ENCODE measurements at regions not wholly inside any gene's neighbourhood (a gene's known extent, or its start where the extent isn't known, plus 50 kb on each side); places are given as distances from the start of the nearest gene placed in this dataset.

DNA sequence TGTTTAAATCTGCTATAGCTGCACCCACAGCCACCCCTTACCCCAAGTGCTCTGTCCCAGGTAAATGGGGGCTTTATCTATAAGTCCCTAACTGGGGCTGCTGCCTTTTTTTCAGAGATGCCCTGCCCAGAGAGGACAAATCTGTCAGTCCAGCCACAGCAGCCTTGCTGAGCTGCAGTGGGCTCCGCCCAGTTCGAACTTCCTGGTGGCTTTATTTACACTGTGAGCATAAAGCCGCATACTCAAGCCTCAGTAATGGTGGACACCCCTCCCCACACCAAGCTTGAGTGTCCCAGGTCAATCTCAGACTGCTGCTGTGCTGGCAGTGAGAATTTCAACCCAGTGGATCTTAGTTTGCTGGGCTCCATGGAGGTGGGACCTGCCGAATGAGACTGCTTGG lies 505.2 kb downstream of the CBLN4 start:
- H3K9me3 ChIP-seq, result peaks cover 14% of the 10 kb centered on the region
- H3K4me3 ChIP-seq (ENCODE audit: low read depth, low read length), result no peak overlapping the region
- H3K4me1 ChIP-seq, result no peaks in the 10 kb centered on the region
- no peaks in the 10 kb centered on the region for H3K4me1 Mint-ChIP-seq (ENCODE audit: low read depth, unreplicated experiment)
- no peak for DNase-seq
- no peaks in the 10 kb centered on the region for H3K36me3 ChIP-seq (ENCODE audit: control insufficient read depth, insufficient read depth, low read length)
- no TSS peak for BruUV-seq (replicated peaks)
- no peaks in the 10 kb centered on the region for H3K36me3 Mint-ChIP-seq (ENCODE audit: insufficient read depth, unreplicated experiment)
- no peak overlapping the region for H3K27ac Mint-ChIP-seq (ENCODE audit: unreplicated experiment)
- ChIA-PET POLR2A (no interaction called here), CTCF (no interaction called here)
- H3K4me3 Mint-ChIP-seq (ENCODE audit: unreplicated experiment), result no peak overlapping the region
- intact Hi-C loops (cut with micrococcal nuclease; ENCODE audit: unreplicated experiment), result no loop called here
- TF ChIP-seq, protein P1, sequence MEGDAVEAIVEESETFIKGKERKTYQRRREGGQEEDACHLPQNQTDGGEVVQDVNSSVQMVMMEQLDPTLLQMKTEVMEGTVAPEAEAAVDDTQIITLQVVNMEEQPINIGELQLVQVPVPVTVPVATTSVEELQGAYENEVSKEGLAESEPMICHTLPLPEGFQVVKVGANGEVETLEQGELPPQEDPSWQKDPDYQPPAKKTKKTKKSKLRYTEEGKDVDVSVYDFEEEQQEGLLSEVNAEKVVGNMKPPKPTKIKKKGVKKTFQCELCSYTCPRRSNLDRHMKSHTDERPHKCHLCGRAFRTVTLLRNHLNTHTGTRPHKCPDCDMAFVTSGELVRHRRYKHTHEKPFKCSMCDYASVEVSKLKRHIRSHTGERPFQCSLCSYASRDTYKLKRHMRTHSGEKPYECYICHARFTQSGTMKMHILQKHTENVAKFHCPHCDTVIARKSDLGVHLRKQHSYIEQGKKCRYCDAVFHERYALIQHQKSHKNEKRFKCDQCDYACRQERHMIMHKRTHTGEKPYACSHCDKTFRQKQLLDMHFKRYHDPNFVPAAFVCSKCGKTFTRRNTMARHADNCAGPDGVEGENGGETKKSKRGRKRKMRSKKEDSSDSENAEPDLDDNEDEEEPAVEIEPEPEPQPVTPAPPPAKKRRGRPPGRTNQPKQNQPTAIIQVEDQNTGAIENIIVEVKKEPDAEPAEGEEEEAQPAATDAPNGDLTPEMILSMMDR (IDR thresholded peaks at IDR 0.05; ENCODE audit: insufficient read depth in 1 of 2, low read depth in 1 of 2, low read length in 1 of 2, severe bottlenecking in 1 of 2, unreplicated experiment in 1 of 2), result no peak
- H3K27me3 Mint-ChIP-seq (ENCODE audit: insufficient read depth, unreplicated experiment), result no peaks in the 10 kb centered on the region
- H3K27me3 ChIP-seq (replicated peaks; ENCODE audit: control insufficient read depth, insufficient read depth, low read length), result no peaks in the 10 kb centered on the region
- H3K9me3 Mint-ChIP-seq (ENCODE audit: unreplicated experiment), result peaks cover 21% of the 10 kb centered on the region

DNA sequence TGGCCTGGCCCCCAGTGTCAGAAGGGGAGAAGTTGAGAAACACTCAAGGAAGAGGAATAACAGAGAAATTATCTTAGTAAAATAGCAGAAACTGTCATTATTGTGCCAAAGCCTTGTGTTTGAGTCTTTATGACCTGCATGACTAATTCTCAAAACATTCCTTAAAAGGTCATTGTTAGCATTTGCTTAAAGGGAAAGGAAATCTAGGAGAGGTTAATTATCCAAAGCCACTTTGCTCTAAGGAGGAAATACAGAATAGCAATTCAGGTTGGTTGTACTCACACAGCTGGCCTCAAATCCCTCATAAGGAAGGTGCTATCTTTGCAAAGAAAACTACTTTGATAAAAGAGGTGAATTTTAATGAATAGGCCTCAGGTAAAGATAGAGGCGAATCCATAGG lies 516.7 kb downstream of the CBLN4 start:
- Mint-ChIP-seq H3K27me3 (ENCODE audit: insufficient read depth, unreplicated experiment) (peaks cover 3% of the 10 kb centered on the region), H3K36me3 (ENCODE audit: insufficient read depth, unreplicated experiment) (no peaks in the 10 kb centered on the region), H3K4me1 (ENCODE audit: low read depth, unreplicated experiment) (no peaks in the 10 kb centered on the region), H3K27ac (ENCODE audit: unreplicated experiment) (no peak overlapping the region), H3K9me3 (ENCODE audit: unreplicated experiment) (peaks cover 26% of the 10 kb centered on the region), H3K4me3 (ENCODE audit: unreplicated experiment) (no peak overlapping the region)
- Histone ChIP-seq H3K36me3 (ENCODE audit: control insufficient read depth, insufficient read depth, low read length) (no peaks in the 10 kb centered on the region), H3K4me3 (ENCODE audit: low read depth, low read length) (no peak overlapping the region), H3K4me1 (no peaks in the 10 kb centered on the region), H3K27me3 (replicated peaks; ENCODE audit: control insufficient read depth, insufficient read depth, low read length) (no peaks in the 10 kb centered on the region), H3K9me3 (0 out of 2 replicates have a peak, but pooled peaks cover 4% of the 10 kb centered on the region)
- intact Hi-C loops (cut with micrococcal nuclease; ENCODE audit: unreplicated experiment), result no loop called here
- TF ChIP-seq, protein P1 (IDR thresholded peaks at IDR 0.05; ENCODE audit: insufficient read depth in 1 of 2, low read depth in 1 of 2, low read length in 1 of 2, severe bottlenecking in 1 of 2, unreplicated experiment in 1 of 2), result no peak
- no peak for DNase-seq
- ChIA-PET CTCF (no interaction called here), POLR2A (no interaction called here)
- BruUV-seq (replicated peaks), result no TSS peak

DNA sequence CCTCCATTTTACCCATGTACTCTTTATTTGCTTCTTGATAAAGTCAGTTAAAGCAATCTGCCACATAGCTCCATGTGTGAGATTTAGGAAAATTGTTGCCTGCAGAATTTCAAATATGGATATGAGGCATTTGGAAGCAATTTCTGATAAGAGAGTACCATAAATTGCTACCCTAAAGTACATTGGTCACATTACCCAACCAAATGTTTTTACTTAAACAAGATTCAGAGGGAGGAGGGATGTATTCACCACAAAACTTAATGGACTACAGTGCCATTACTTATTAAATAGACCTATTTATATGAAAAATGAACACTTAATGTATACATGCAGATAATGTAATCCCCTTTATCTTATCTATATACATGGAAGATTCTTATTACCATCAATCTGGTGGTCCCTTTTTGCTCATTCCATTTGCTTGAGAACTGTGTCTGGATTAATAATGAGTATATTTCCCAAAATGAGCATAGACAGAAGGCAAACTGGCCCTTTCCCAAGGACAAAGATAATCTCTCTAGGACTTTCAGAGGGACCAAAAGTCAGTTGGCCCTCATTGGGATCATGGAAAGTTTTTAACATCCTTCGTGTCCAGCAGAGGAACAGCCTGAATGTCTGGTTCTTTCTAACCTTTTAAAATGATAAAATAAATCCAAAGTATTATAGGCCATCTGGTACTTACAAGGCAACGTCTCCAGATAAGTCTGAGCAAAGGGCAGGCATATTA lies 526.4 kb downstream of the CBLN4 start:
- ChIA-PET CTCF (no interaction called here), POLR2A (no interaction called here)
- no peaks in the 10 kb centered on the region for H3K9me3 ChIP-seq
- no peaks in the 10 kb centered on the region for H3K27me3 ChIP-seq (replicated peaks; ENCODE audit: control insufficient read depth, insufficient read depth, low read length)
- H3K4me3 ChIP-seq (ENCODE audit: low read depth, low read length), result no peak overlapping the region
- H3K27ac Mint-ChIP-seq (ENCODE audit: unreplicated experiment), result no peak overlapping the region
- DNase-seq, result no peak
- H3K36me3 Mint-ChIP-seq (ENCODE audit: insufficient read depth, unreplicated experiment), result no peaks in the 10 kb centered on the region
- H3K4me3 Mint-ChIP-seq (ENCODE audit: unreplicated experiment), result no peak overlapping the region
- H3K4me1 Mint-ChIP-seq (ENCODE audit: low read depth, unreplicated experiment), result no peaks in the 10 kb centered on the region
- intact Hi-C loops (cut with micrococcal nuclease; ENCODE audit: unreplicated experiment), result no loop called here
- no peaks in the 10 kb centered on the region for H3K36me3 ChIP-seq (ENCODE audit: control insufficient read depth, insufficient read depth, low read length)
- BruUV-seq (replicated peaks), result no TSS peak
- H3K27me3 Mint-ChIP-seq (ENCODE audit: insufficient read depth, unreplicated experiment), result peaks cover 19% of the 10 kb centered on the region
- H3K4me1 ChIP-seq, result no peaks in the 10 kb centered on the region
- no peaks in the 10 kb centered on the region for H3K9me3 Mint-ChIP-seq (ENCODE audit: unreplicated experiment)
- TF ChIP-seq, protein P1 (IDR thresholded peaks at IDR 0.05; ENCODE audit: insufficient read depth in 1 of 2, low read depth in 1 of 2, low read length in 1 of 2, severe bottlenecking in 1 of 2, unreplicated experiment in 1 of 2), result no peak

All from Caco-2 (cell line).